ENCODE measurements at regions not wholly inside any gene's neighbourhood (a gene's known extent, or its start where the extent isn't known, plus 50 kb on each side); places are given as distances from the start of the nearest gene placed in this dataset.

- H3K36me3 ChIP-seq (ENCODE audit: low read depth, low read length), result no peaks in the 10 kb centered on the region
- no peak overlapping the region for H3K4me2 ChIP-seq (ENCODE audit: low read length)
- no peaks in the 10 kb centered on the region for H4K20me1 ChIP-seq (ENCODE audit: low read length)
- DNase-seq (no peak), ATAC-seq (no peak)
- intact Hi-C loops (cut with micrococcal nuclease), result no loop called here
- no peak overlapping the region for H3K4me3 ChIP-seq (ENCODE audit: low read length)
- 0 out of 2 replicates have a peak, but pooled peaks cover 9% of the 10 kb centered on the region for H3K9me3 ChIP-seq (ENCODE audit: low read length)
- H3K79me2 ChIP-seq (ENCODE audit: low read length), result no peaks in the 10 kb centered on the region
- CTCF ChIA-PET, result no interaction called here
- no peaks in the 10 kb centered on the region for H3K27me3 ChIP-seq (ENCODE audit: low read length)
- TF ChIP-seq CTCF (conservative IDR thresholded peaks at IDR 0.05; ENCODE audit: low read depth, low read length) (no peak), EZH2phosphoT487 (IDR thresholded peaks at IDR 0.05; ENCODE audit: borderline replicate concordance, low read length) (no peak), EZH2 (IDR thresholded peaks at IDR 0.05; ENCODE audit: low read length, unreplicated experiment) (no peak)
- no peaks in the 10 kb centered on the region for H3K9me2 ChIP-seq (replicated peaks; ENCODE audit: low read length)
- POLR2A ChIA-PET (ENCODE audit: unreplicated experiment), result no interaction called here
- H3K9ac ChIP-seq (ENCODE audit: low read length), result no peak overlapping the region
- no TSS peak for BruUV-seq (replicated peaks)
- H2AFZ ChIP-seq (ENCODE audit: low read length), result no peak overlapping the region
- H3K4me1 ChIP-seq (ENCODE audit: insufficient read depth, low read length), result no peaks in the 10 kb centered on the region
- H3K27ac ChIP-seq (ENCODE audit: low read length), result no peak overlapping the region
- no peaks in the 10 kb centered on the region for H3F3A ChIP-seq (ENCODE audit: low read length, unreplicated experiment)
These were observed 1475.0 kb upstream of the ZEB2 start for GRCh38 chr2:145994910-145995309.

- no TSS peak for BruUV-seq (replicated peaks)
- Histone ChIP-seq H4K20me1 (ENCODE audit: low read length) (no peaks in the 10 kb centered on the region), H3K4me3 (ENCODE audit: low read length) (no peak overlapping the region), H3K36me3 (ENCODE audit: low read depth, low read length) (no peaks in the 10 kb centered on the region), H3K4me1 (ENCODE audit: insufficient read depth, low read length) (no peaks in the 10 kb centered on the region), H3K27ac (ENCODE audit: low read length) (no peak overlapping the region), H3K9me3 (ENCODE audit: low read length) (0 out of 2 replicates have a peak, but pooled peaks cover 9% of the 10 kb centered on the region), H3K4me2 (ENCODE audit: low read length) (no peak overlapping the region), H2AFZ (ENCODE audit: low read length) (no peak overlapping the region), H3K9ac (ENCODE audit: low read length) (no peak overlapping the region), H3F3A (ENCODE audit: low read length, unreplicated experiment) (no peaks in the 10 kb centered on the region), H3K27me3 (ENCODE audit: low read length) (no peaks in the 10 kb centered on the region), H3K79me2 (ENCODE audit: low read length) (no peaks in the 10 kb centered on the region), H3K9me2 (replicated peaks; ENCODE audit: low read length) (no peaks in the 10 kb centered on the region)
- no peak for TF ChIP-seq EZH2phosphoT487 (IDR thresholded peaks at IDR 0.05; ENCODE audit: borderline replicate concordance, low read length)
- no peak for TF ChIP-seq EZH2 (IDR thresholded peaks at IDR 0.05; ENCODE audit: low read length, unreplicated experiment)
- TF ChIP-seq CTCF (conservative IDR thresholded peaks at IDR 0.05; ENCODE audit: low read depth, low read length), result no peak
- DNase-seq (no peak), ATAC-seq (no peak)
- POLR2A ChIA-PET (ENCODE audit: unreplicated experiment), result no interaction called here
- intact Hi-C loops (cut with micrococcal nuclease), result no loop called here
- CTCF ChIA-PET, result no interaction called here
These were observed 1472.7 kb upstream of the ZEB2 start for GRCh38 chr2:145992572-145992971.

- CTCF ChIA-PET, result no interaction called here
- no peak overlapping the region for H3K9ac ChIP-seq (ENCODE audit: low read length)
- no peak for ATAC-seq
- POLR2A ChIA-PET (ENCODE audit: unreplicated experiment), result interaction anchor here (0.7 kb wide), 1 partner anchor 269 kb away, joined by 5 read pairs; no protein-coding TSS in a partner anchor
- H3K4me2 ChIP-seq (ENCODE audit: low read length), result no peak overlapping the region
- H3F3A ChIP-seq (ENCODE audit: low read length, unreplicated experiment), result no peaks in the 10 kb centered on the region
- H2AFZ ChIP-seq (ENCODE audit: low read length), result no peak overlapping the region
- H3K4me3 ChIP-seq (ENCODE audit: low read length), result no peak overlapping the region
- intact Hi-C loops (cut with micrococcal nuclease), result no loop called here
- no peaks in the 10 kb centered on the region for H3K9me3 ChIP-seq (ENCODE audit: low read length)
- TF ChIP-seq EZH2 (IDR thresholded peaks at IDR 0.05; ENCODE audit: low read length, unreplicated experiment), result no peak
- no peak for TF ChIP-seq CTCF (conservative IDR thresholded peaks at IDR 0.05; ENCODE audit: low read depth, low read length)
- TF ChIP-seq EZH2phosphoT487 (IDR thresholded peaks at IDR 0.05; ENCODE audit: borderline replicate concordance, low read length), result no peak
- no peaks in the 10 kb centered on the region for H3K36me3 ChIP-seq (ENCODE audit: low read depth, low read length)
- no peak for DNase-seq
- H3K4me1 ChIP-seq (ENCODE audit: insufficient read depth, low read length), result peaks cover 11% of the 10 kb centered on the region
- no peaks in the 10 kb centered on the region for H4K20me1 ChIP-seq (ENCODE audit: low read length)
- BruUV-seq (replicated peaks), result no TSS peak
- no peaks in the 10 kb centered on the region for H3K9me2 ChIP-seq (replicated peaks; ENCODE audit: low read length)
- H3K27ac ChIP-seq (ENCODE audit: low read length), result no peak overlapping the region
- H3K27me3 ChIP-seq (ENCODE audit: low read length), result no peaks in the 10 kb centered on the region
- H3K79me2 ChIP-seq (ENCODE audit: low read length), result no peaks in the 10 kb centered on the region
These were observed 1467.9 kb upstream of the ZEB2 start for GRCh38 chr2:145987793-145988192.

Data from PC-3 (cell line).